ENCODE measurements at regions not wholly inside any gene's neighbourhood (a gene's known extent, or its start where the extent isn't known, plus 50 kb on each side); places are given as distances from the start of the nearest gene placed in this dataset.
"Not testable (repeated sequence)": the region's sequence is repeated elsewhere in the genome, so short reads cannot be mapped to it uniquely, and the experiment has no call there.

GRCh38 chr10:117801691-117802090, 245.1 kb downstream of the RAB11FIP2 start:
- Histone ChIP-seq H3K27ac (no peak overlapping the region), H3K36me3 (no peaks in the 10 kb centered on the region), H3K27me3 (no peaks in the 10 kb centered on the region), H3K9ac (ENCODE audit: low read depth in 2 of 2, low read length in 2 of 2) (no peak overlapping the region), H3K9me3 (no peaks in the 10 kb centered on the region), H3K4me3 (no peak overlapping the region), H3K4me1 (no peaks in the 10 kb centered on the region)
- intact Hi-C loops (cut with DNase I): no loop called here
- no peak for TF ChIP-seq CTCF (IDR thresholded peaks at IDR 0.05)
- DNase-seq: no peak

- Histone ChIP-seq H3K36me3 (no peaks in the 10 kb centered on the region), H3K4me1 (no peaks in the 10 kb centered on the region), H3K4me3 (no peak overlapping the region), H3K9ac (ENCODE audit: low read depth in 2 of 2, low read length in 2 of 2) (no peak overlapping the region), H3K27ac (no peak overlapping the region), H3K27me3 (no peaks in the 10 kb centered on the region), H3K9me3 (no peaks in the 10 kb centered on the region)
- TF ChIP-seq CTCF (IDR thresholded peaks at IDR 0.05): no peak
- intact Hi-C loops (cut with DNase I): no loop called here
- DNase-seq: no peak
Observed at GRCh38 chr10:117804470-117805011, 242.2 kb downstream of the RAB11FIP2 start.

GRCh38 chr10:117805139-117805538, 241.6 kb downstream of the RAB11FIP2 start:
- TF ChIP-seq CTCF (IDR thresholded peaks at IDR 0.05): no peak
- Histone ChIP-seq H3K9ac (ENCODE audit: low read depth in 2 of 2, low read length in 2 of 2) (no peak overlapping the region), H3K27ac (no peak overlapping the region), H3K4me1 (no peaks in the 10 kb centered on the region), H3K9me3 (no peaks in the 10 kb centered on the region), H3K27me3 (no peaks in the 10 kb centered on the region), H3K36me3 (no peaks in the 10 kb centered on the region), H3K4me3 (no peak overlapping the region)
- DNase-seq: no peak
- intact Hi-C loops (cut with DNase I): no loop called here

- no peak for TF ChIP-seq CTCF (IDR thresholded peaks at IDR 0.05)
- Histone ChIP-seq H3K27me3 (no peaks in the 10 kb centered on the region), H3K27ac (no peak overlapping the region), H3K9me3 (no peaks in the 10 kb centered on the region), H3K9ac (ENCODE audit: low read depth in 2 of 2, low read length in 2 of 2) (no peak overlapping the region), H3K36me3 (no peaks in the 10 kb centered on the region), H3K4me3 (no peak overlapping the region), H3K4me1 (no peaks in the 10 kb centered on the region)
- DNase-seq: no peak
- intact Hi-C loops (cut with DNase I): no loop called here
Observed at GRCh38 chr10:117807441-117807840, 239.3 kb downstream of the RAB11FIP2 start.

- H3K4me3 ChIP-seq; DNase-seq; H3K36me3 ChIP-seq; H3K27me3 ChIP-seq; H3K27ac ChIP-seq; H3K9me3 ChIP-seq; intact Hi-C loops (cut with DNase I); H3K9ac ChIP-seq (ENCODE audit: low read depth in 2 of 2, low read length in 2 of 2); H3K4me1 ChIP-seq: not testable (repeated sequence)
Observed at GRCh38 chr10:117815816-117816215, 230.9 kb downstream of the RAB11FIP2 start.

DNA sequence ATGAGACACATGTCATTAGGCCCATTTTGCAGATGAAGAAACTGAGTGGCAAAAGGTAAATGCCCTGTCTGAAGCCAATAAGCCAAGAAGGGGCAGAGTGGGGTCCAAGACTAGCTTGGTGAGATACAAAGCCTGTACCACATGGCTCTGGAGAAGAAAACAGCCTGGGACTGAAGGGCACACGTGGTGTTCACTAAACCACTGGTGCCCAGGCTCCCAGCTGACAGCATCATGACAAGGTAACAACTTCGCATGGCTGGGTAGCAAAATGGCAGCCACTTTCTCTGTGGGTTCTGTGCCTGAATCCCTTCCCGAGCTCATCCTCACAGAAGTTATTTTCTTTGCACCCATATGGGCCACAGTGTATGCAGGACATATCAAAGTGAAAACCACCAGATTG, 229.6 kb downstream of the RAB11FIP2 start:
- H3K9ac ChIP-seq (ENCODE audit: low read depth in 2 of 2, low read length in 2 of 2): no peak overlapping the region
- H3K4me3 ChIP-seq: no peak overlapping the region
- H3K36me3 ChIP-seq: no peaks in the 10 kb centered on the region
- DNase-seq: no peak
- no peaks in the 10 kb centered on the region for H3K9me3 ChIP-seq
- no peaks in the 10 kb centered on the region for H3K4me1 ChIP-seq
- H3K27me3 ChIP-seq: no peaks in the 10 kb centered on the region
- no peak for TF ChIP-seq CTCF (IDR thresholded peaks at IDR 0.05)
- intact Hi-C loops (cut with DNase I): no loop called here
- H3K27ac ChIP-seq: no peak overlapping the region

All from colonic mucosa (tissue), 4 donors.